Mesodermal cell (in vitro differentiated cells): ENCODE measurements at regions not wholly inside any gene's neighbourhood (a gene's known extent, or its start where the extent isn't known, plus 50 kb on each side); places are given as distances from the start of the nearest gene placed in this dataset.

Experiments
- H3K27ac ChIP-seq: 2 replicates; pipeline ENCODE4 v1.7.0; 2013; ENCODE audit warnings: mild to moderate bottlenecking, low read depth, low read length, moderate library complexity; ENCODE audit not compliant: severe bottlenecking
- H3K36me3 ChIP-seq: 2 replicates; pipeline ENCODE4 v1.7.1; 2013; ENCODE audit warnings: mild to moderate bottlenecking, low read length, moderate library complexity; ENCODE audit not compliant: control insufficient read depth, insufficient read depth
- H3K4me1 ChIP-seq: one replicate; pipeline ENCODE4 v1.7.1; 2013; ENCODE audit warnings: mild to moderate bottlenecking, low read length; ENCODE audit not compliant: insufficient read depth, control insufficient read depth, poor library complexity, severe bottlenecking
- H3K4me3 ChIP-seq: 2 replicates; pipeline ENCODE4 v1.7.0; 2013; ENCODE audit warnings: low read length, control low read depth, mild to moderate bottlenecking; ENCODE audit not compliant: insufficient read depth, poor library complexity, severe bottlenecking; ENCODE audit errors: extremely low read depth
- H3K9me3 ChIP-seq: 2 replicates; pipeline ENCODE4 v1.7.1; 2013; ENCODE audit warnings: mild to moderate bottlenecking, low read length, moderate library complexity; ENCODE audit not compliant: control insufficient read depth
- WGBS, 2 experiments: methylation state at CpG; one replicate each; pipeline ENCODE4 v1.1.5; 2013; ENCODE audit warnings: missing lambda C conversion rate in 2 of 2; ENCODE audit not compliant: insufficient coverage in 2 of 2; 5-methylcytosine and 5-hydroxymethylcytosine counted together

- no peak overlapping the region for H3K27ac ChIP-seq
- no CpG with 5 or more reads among the region's 1 CpG for WGBS, 2 experiments
- no peak overlapping the region for H3K4me3 ChIP-seq
- no peaks in the 10 kb centered on the region for H3K9me3 ChIP-seq
- no peaks in the 10 kb centered on the region for H3K4me1 ChIP-seq
- no peaks in the 10 kb centered on the region for H3K36me3 ChIP-seq
These were observed 101.8 kb downstream of the CETN3 start for GRCh38 chr5:90307782-90308181.

DNA sequence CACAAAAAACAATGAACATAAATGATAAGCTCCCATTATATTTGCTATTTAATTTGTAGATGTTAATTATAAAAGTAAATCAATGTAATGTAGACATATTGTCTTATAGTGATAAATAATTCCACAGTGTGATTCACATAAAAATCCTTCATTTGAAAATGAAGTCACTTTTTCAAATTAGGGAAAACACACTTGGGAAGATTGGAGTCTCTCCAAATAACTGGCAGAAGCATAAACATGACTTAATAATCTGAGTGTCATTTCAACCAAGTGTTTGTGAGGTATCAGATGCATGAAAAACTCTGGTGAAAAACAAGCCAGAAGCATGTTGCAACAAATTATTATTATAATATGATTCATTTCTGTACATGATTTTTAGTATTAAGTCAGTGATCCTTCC is 102.2 kb downstream of the CETN3 start:
- Histone ChIP-seq H3K36me3 (no peaks in the 10 kb centered on the region), H3K9me3 (no peaks in the 10 kb centered on the region), H3K4me1 (no peaks in the 10 kb centered on the region), H3K27ac (no peak overlapping the region), H3K4me3 (no peak overlapping the region)

DNA sequence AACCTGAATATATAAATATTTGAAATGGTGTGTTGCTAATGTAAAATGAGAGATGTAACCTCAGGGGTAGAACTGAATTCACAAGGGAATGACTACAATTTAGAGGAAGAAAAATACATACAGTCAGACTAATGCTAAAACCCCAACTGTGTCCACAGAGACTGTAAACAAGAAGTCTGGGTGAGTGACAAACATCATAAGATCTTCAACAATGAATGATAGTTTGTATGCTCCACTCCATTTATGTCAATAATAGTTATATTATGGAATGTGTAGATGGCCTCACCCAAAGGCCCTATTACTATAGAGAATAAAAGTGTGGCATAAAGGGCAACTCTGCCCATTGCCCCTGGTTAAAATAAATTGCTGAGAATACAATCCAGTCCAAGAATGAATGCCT is 102.9 kb downstream of the CETN3 start:
- Histone ChIP-seq H3K36me3 (no peaks in the 10 kb centered on the region), H3K4me1 (no peaks in the 10 kb centered on the region), H3K4me3 (no peak overlapping the region), H3K9me3 (no peaks in the 10 kb centered on the region), H3K27ac (no peak overlapping the region)

DNA sequence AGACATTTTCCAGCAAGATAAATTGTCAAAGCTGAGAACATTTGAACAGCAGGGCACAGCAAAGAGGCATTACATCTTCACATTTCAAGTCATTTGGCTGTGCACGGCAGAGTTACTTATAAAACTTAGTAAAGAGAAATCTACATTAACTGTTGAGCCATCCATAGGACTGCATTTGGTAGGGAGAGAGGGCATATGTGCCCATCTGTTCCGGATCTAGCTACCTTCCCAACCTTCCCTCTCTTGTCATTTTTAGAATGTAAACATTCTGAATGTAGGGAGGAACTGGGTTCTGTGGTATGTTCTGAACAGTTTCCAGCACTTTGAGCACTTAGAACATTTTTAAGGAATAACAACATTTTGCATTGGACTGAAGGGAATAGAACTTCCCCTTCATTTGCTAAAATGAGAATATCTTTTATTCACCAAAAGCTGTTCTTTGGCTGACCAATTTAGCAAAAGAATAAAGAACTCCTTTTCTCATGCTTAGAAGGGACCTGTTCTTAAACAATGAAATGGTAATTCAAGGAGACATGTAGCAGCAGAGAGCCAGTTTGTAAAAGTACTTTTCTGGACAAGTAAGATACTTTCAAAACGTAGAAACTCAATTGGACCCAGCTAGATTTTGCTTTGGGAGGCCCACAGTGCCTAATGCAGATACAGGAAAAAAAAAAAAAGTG is 104.4 kb downstream of the CETN3 start:
- WGBS, 2 experiments = 56 to 88% methylated on average over 1 to 2 of the region's 3 CpGs
- no peaks in the 10 kb centered on the region for H3K36me3 ChIP-seq
- no peak overlapping the region for H3K4me3 ChIP-seq
- no peak overlapping the region for H3K27ac ChIP-seq
- no peaks in the 10 kb centered on the region for H3K9me3 ChIP-seq
- no peaks in the 10 kb centered on the region for H3K4me1 ChIP-seq

DNA sequence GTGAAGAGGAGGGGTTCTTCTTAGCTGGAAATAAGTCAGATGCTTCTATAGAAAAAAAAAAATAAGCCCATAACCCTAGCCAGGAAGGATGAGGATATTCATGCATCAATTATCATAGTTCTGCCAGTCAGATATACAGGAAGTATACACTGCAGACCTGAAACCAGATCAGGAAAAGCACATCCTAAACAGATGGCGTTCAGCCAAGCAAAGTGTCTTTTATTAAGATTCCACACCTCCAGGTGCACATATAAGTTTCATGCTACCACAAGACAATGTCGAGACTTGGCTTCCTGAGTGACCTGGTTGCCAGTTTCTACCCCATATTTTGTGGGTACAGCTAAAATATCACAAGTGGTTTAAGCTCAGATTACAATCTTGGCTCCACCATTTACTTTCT is 108.3 kb downstream of the CETN3 start:
- Histone ChIP-seq H3K36me3 (no peaks in the 10 kb centered on the region), H3K9me3 (no peaks in the 10 kb centered on the region), H3K4me3 (no peak overlapping the region), H3K27ac (no peak overlapping the region), H3K4me1 (no peaks in the 10 kb centered on the region)
- 94% methylated on average over 2 of the region's 2 CpGs for WGBS, 2 experiments

DNA sequence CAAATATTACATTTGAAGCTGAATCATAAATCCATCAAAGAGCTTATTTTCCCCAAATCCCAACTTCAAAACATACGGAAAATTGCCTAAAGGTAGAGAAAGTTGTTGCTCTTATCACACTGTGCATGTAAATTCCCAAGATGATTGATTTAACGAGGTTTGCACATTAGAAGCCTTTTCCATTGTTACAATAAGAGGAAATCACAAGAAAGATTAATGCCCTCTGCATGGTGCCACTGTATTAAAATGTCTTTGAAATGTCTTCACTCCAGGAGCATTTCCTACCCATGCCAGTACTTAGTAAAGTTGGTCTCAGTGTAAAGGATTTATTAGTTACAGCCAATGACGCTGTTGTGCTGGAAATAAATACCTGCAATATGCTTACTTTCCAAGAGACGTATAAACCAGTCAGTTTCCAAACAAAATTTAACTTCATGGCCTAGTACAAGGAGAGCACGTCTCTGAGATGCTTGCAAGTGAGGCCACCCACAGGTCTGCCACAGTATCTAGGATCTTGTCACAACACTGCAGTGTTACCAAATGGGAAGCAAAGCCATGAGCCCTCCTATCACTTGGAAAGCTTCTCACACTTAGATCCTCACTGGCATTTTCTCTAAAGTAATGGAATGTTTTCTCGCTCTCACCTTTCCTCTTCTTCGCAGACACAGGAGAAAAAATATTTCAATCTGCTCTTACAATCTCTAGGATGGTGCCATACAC is 112.4 kb downstream of the CETN3 start:
- 35 to 60% methylated on average over 3 to 5 of the region's 7 CpGs for WGBS, 2 experiments

GRCh38 chr5:90294604-90295003 is 115.0 kb downstream of the CETN3 start:
- no peaks in the 10 kb centered on the region for H3K9me3 ChIP-seq
- H3K36me3 ChIP-seq = no peaks in the 10 kb centered on the region
- WGBS, 2 experiments = 86 to 100% methylated on average over 1 of the region's 5 CpGs
- H3K4me1 ChIP-seq = no peaks in the 10 kb centered on the region
- H3K4me3 ChIP-seq = no peak overlapping the region
- no peak overlapping the region for H3K27ac ChIP-seq

More for the DNA sequence above, 112.4 kb downstream of the CETN3 start:
- no peak overlapping the region for H3K27ac ChIP-seq
- no peaks in the 10 kb centered on the region for H3K4me1 ChIP-seq
- no peaks in the 10 kb centered on the region for H3K36me3 ChIP-seq
- H3K4me3 ChIP-seq = no peak overlapping the region
- H3K9me3 ChIP-seq = no peaks in the 10 kb centered on the region

DNA sequence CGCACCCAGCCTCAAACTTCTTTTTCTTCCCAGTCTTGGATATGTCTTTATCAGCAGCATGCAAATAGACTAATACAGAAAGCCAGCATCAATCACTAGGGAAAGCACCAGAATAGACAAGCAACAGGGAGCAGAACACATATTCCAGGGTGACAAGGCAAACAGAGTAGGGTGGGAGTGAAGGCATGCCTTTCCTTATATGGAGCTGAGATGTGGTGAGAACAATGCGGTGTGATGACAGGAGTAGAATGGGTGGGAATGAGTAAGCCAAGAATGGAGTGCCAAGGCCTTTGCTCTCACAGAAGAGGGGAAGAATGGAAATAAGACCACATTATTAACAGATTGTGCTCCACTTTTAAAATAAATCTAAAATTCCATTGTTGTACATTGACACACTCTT is 115.6 kb downstream of the CETN3 start:
- Histone ChIP-seq H3K9me3 (no peaks in the 10 kb centered on the region), H3K36me3 (no peaks in the 10 kb centered on the region), H3K4me1 (no peaks in the 10 kb centered on the region), H3K4me3 (no peak overlapping the region), H3K27ac (no peak overlapping the region)
- WGBS, 2 experiments = 86% methylated on average over 1 of the region's 2 CpGs; no CpG with 5 or more reads in 1 of the 2 experiments

GRCh38 chr5:90290648-90291047 is 118.9 kb downstream of the CETN3 start:
- 90 to 91% methylated on average over 5 of the region's 5 CpGs for WGBS, 2 experiments
- Histone ChIP-seq H3K36me3 (no peaks in the 10 kb centered on the region), H3K27ac (no peak overlapping the region), H3K4me3 (no peak overlapping the region), H3K4me1 (no peaks in the 10 kb centered on the region), H3K9me3 (no peaks in the 10 kb centered on the region)

DNA sequence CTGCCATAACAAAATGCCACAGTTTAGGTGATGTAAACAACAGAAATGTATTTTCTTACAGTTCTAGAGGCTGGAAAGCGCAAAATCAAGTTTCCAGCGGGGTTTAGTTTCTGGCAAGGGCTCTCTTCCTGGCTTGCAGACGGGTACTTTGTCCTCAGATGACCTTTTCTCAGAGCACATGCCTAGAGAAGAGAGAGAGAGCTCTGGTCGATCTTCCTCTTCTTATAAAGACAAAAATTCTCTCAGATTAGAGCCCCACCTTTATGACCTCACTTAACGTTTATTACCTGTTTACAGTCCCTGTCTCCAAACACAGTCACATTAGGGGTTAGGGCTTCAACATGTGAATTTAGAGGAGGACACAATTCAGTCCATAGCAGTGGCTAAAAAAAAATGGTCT is 119.7 kb downstream of the CETN3 start:
- no peaks in the 10 kb centered on the region for H3K4me1 ChIP-seq
- 77 to 82% methylated on average over 3 of the region's 5 CpGs for WGBS, 2 experiments
- H3K36me3 ChIP-seq = no peaks in the 10 kb centered on the region
- no peak overlapping the region for H3K4me3 ChIP-seq
- H3K9me3 ChIP-seq = no peaks in the 10 kb centered on the region
- H3K27ac ChIP-seq = no peak overlapping the region

GRCh38 chr5:90287036-90287435 is 122.5 kb downstream of the CETN3 start:
- no peaks in the 10 kb centered on the region for H3K4me1 ChIP-seq
- 94 to 100% methylated on average over 1 of the region's 1 CpG for WGBS, 2 experiments
- no peak overlapping the region for H3K27ac ChIP-seq
- no peaks in the 10 kb centered on the region for H3K9me3 ChIP-seq
- H3K36me3 ChIP-seq = no peaks in the 10 kb centered on the region
- H3K4me3 ChIP-seq = no peak overlapping the region
